ENCODE measurements at regions not wholly inside any gene's neighbourhood (a gene's known extent, or its start where the extent isn't known, plus 50 kb on each side); places are given as distances from the start of the nearest gene placed in this dataset.

GRCh38 chr14:85172889-85173477 lies 357.0 kb upstream of the FLRT2 start:
- no peak for DNase-seq (ENCODE audit: extremely low spot score, unreplicated experiment)
- no peak for TF ChIP-seq CTCF (IDR thresholded peaks at IDR 0.05)
- no peak overlapping the region for H3K27ac Mint-ChIP-seq (ENCODE audit: unreplicated experiment)
- H3K4me3 Mint-ChIP-seq (ENCODE audit: unreplicated experiment): no peak overlapping the region
- no peaks in the 10 kb centered on the region for H3K27me3 Mint-ChIP-seq (ENCODE audit: unreplicated experiment)
- no peaks in the 10 kb centered on the region for H3K36me3 Mint-ChIP-seq (ENCODE audit: unreplicated experiment)
- H3K9me3 Mint-ChIP-seq (ENCODE audit: unreplicated experiment): no peaks in the 10 kb centered on the region
- no peaks in the 10 kb centered on the region for H3K4me1 Mint-ChIP-seq (ENCODE audit: unreplicated experiment)

GRCh38 chr14:85175556-85175955 lies 354.4 kb upstream of the FLRT2 start:
- Mint-ChIP-seq H3K27ac (ENCODE audit: unreplicated experiment) (no peak overlapping the region), H3K27me3 (ENCODE audit: unreplicated experiment) (no peaks in the 10 kb centered on the region), H3K4me3 (ENCODE audit: unreplicated experiment) (no peak overlapping the region), H3K9me3 (ENCODE audit: unreplicated experiment) (peaks cover 14% of the 10 kb centered on the region), H3K4me1 (ENCODE audit: unreplicated experiment) (no peaks in the 10 kb centered on the region), H3K36me3 (ENCODE audit: unreplicated experiment) (no peaks in the 10 kb centered on the region)
- DNase-seq (ENCODE audit: extremely low spot score, unreplicated experiment): no peak
- TF ChIP-seq CTCF (IDR thresholded peaks at IDR 0.05): no peak

- H3K27me3 Mint-ChIP-seq (ENCODE audit: unreplicated experiment): no peaks in the 10 kb centered on the region
- peaks cover 14% of the 10 kb centered on the region for H3K9me3 Mint-ChIP-seq (ENCODE audit: unreplicated experiment)
- H3K36me3 Mint-ChIP-seq (ENCODE audit: unreplicated experiment): no peaks in the 10 kb centered on the region
- TF ChIP-seq CTCF (IDR thresholded peaks at IDR 0.05): no peak
- no peak overlapping the region for H3K4me3 Mint-ChIP-seq (ENCODE audit: unreplicated experiment)
- no peak for DNase-seq (ENCODE audit: extremely low spot score, unreplicated experiment)
- no peaks in the 10 kb centered on the region for H3K4me1 Mint-ChIP-seq (ENCODE audit: unreplicated experiment)
- H3K27ac Mint-ChIP-seq (ENCODE audit: unreplicated experiment): no peak overlapping the region
These were observed 351.1 kb upstream of the FLRT2 start for GRCh38 chr14:85178864-85179263.

DNA sequence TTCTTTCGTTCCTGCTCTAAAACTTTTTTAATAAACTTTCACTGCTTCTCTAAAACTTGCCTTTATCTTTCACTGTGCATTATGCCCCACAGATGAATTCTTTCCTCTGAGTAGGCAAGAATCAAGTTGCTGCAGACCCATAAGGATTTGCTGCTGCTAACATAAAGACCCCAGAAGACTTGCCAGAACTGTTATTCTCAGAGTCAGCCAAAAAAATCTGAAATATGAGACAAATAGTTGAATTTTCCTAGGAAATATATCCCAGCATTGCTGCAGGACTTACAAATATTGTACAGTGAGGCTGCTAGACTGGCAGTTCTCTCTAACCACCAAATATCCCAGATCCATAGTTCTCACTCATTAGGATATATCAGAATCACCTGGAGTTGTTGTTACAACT lies 349.1 kb upstream of the FLRT2 start:
- DNase-seq (ENCODE audit: extremely low spot score, unreplicated experiment): no peak
- Mint-ChIP-seq H3K4me3 (ENCODE audit: unreplicated experiment) (no peak overlapping the region), H3K9me3 (ENCODE audit: unreplicated experiment) (peaks cover 14% of the 10 kb centered on the region), H3K27ac (ENCODE audit: unreplicated experiment) (no peak overlapping the region), H3K27me3 (ENCODE audit: unreplicated experiment) (no peaks in the 10 kb centered on the region), H3K4me1 (ENCODE audit: unreplicated experiment) (no peaks in the 10 kb centered on the region), H3K36me3 (ENCODE audit: unreplicated experiment) (no peaks in the 10 kb centered on the region)
- TF ChIP-seq CTCF (IDR thresholded peaks at IDR 0.05): no peak

- no peak for DNase-seq (ENCODE audit: extremely low spot score, unreplicated experiment)
- no peak overlapping the region for H3K4me3 Mint-ChIP-seq (ENCODE audit: unreplicated experiment)
- TF ChIP-seq CTCF (IDR thresholded peaks at IDR 0.05): no peak
- no peak overlapping the region for H3K27ac Mint-ChIP-seq (ENCODE audit: unreplicated experiment)
- H3K27me3 Mint-ChIP-seq (ENCODE audit: unreplicated experiment): no peaks in the 10 kb centered on the region
- H3K4me1 Mint-ChIP-seq (ENCODE audit: unreplicated experiment): no peaks in the 10 kb centered on the region
- peaks cover 14% of the 10 kb centered on the region for H3K9me3 Mint-ChIP-seq (ENCODE audit: unreplicated experiment)
- H3K36me3 Mint-ChIP-seq (ENCODE audit: unreplicated experiment): no peaks in the 10 kb centered on the region
These were observed 347.7 kb upstream of the FLRT2 start for GRCh38 chr14:85182282-85182681.

Measured in osteocyte (in vitro differentiated cells).